ENCODE measurements at regions not wholly inside any gene's neighbourhood (a gene's known extent, or its start where the extent isn't known, plus 50 kb on each side); places are given as distances from the start of the nearest gene placed in this dataset.

DNA sequence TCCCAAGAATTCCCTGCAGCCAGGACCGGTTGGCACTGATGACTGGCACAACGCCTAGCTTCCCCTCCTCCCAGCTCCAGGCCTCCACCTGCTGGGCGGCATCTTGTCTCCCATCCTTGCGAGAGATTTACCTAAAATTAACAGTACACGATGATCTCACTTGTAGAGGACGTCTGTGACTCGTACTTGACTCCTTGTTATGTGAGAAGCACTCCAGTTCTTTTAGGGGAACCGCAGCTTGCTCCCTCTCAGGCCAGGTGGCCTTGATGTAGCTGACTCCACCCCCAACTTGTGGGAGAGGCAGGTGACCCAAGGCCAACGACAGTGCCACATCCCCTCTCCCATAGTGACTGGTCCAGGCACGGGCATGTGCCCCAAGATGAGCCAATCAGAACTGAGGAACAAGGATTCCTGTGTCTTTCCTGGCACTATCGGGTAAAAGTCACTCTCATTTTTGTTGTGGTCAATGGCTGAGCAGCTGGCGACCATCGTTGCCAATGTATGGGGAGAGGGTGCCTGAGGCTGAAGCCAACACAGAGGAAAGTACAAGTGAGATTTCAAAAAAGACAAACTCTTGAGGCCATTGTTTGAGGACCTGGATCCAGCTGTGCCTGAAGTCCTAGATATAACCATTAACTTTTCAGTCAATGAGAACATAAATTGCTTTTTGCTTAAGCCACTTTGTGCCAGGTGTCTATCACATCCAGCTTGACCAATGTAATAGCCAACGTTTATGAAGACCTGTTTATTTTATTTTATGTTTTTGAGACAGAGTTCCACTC lies 208.7 kb downstream of the RBM19 start:
- TF ChIP-seq, protein P1, sequence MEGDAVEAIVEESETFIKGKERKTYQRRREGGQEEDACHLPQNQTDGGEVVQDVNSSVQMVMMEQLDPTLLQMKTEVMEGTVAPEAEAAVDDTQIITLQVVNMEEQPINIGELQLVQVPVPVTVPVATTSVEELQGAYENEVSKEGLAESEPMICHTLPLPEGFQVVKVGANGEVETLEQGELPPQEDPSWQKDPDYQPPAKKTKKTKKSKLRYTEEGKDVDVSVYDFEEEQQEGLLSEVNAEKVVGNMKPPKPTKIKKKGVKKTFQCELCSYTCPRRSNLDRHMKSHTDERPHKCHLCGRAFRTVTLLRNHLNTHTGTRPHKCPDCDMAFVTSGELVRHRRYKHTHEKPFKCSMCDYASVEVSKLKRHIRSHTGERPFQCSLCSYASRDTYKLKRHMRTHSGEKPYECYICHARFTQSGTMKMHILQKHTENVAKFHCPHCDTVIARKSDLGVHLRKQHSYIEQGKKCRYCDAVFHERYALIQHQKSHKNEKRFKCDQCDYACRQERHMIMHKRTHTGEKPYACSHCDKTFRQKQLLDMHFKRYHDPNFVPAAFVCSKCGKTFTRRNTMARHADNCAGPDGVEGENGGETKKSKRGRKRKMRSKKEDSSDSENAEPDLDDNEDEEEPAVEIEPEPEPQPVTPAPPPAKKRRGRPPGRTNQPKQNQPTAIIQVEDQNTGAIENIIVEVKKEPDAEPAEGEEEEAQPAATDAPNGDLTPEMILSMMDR (IDR thresholded peaks at IDR 0.05; ENCODE audit: control extremely low read depth, extremely low read depth, low read depth, missing control alignments), result no peak
- no peak for DNase-seq (ENCODE audit: extremely low spot score)
- ChIA-PET CTCF (no interaction called here), POLR2A (no interaction called here)

DNA sequence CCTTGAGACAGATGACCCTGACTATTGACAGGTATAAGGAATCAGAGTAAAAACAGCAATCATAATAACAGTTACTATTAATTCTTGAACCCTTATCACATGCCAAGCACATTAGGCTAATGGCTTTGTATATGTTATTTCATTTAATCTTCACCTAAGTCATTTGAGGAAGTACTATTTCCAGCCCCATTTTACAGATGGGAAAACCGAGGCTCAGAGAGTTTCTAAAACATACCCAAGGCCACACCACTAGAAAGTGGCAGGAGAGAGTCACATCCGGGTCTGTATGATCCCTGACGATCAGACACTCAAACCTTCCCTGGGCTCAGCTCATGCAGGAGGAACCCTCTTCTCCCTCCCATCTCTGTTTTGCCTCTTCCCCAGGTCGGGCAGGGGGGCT lies 209.5 kb downstream of the RBM19 start:
- ChIA-PET CTCF (no interaction called here), POLR2A (no interaction called here)

DNA sequence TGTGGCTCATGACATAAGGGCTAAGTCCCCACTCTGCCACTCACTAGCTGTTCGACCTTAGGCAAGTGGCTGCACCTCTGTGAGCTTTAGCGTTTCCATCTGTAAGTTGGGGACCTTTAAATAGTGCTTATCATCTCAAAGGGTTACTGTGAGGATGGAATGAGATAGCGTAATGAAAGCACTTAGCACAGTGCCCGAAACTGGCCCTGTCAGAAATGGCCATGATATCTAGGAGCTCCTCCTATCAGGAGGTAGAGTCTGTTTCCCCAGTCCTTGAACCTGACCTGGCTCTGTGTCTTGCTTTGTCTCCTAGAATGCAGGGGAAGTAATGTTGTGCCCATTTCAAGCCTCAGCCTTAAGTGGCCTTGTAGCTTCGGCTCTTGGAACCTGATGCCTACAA lies 211.0 kb downstream of the RBM19 start:
- POLR2A ChIA-PET, result no interaction called here

More for the DNA sequence above, 209.5 kb downstream of the RBM19 start:
- TF ChIP-seq, protein P1 (IDR thresholded peaks at IDR 0.05; ENCODE audit: control extremely low read depth, extremely low read depth, low read depth, missing control alignments), result no peak
- no peak for DNase-seq (ENCODE audit: extremely low spot score)

DNA sequence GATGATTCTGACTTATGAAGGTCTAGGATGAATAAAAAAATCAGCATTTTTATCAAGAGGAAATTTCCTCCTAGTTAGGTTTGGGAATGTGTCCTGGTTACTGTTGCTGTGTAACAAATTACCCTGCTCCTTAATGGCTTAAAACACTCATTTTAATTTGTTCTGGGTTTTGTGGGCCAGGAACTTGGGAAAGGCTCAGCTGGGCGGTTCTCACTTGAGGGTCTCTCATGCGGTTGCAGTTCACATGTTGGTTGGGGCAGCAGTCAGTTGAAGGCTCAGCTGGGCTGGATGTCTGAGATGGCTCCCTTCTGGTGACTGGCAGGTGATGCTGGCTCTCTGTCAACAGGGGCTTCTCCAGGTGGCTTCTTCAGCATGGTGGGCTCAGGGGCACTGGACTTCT lies 214.6 kb downstream of the RBM19 start:
- ChIA-PET CTCF (no interaction called here), POLR2A (no interaction called here)
- TF ChIP-seq, protein P1 (IDR thresholded peaks at IDR 0.05; ENCODE audit: control extremely low read depth, extremely low read depth, low read depth, missing control alignments), result no peak
- no peak for DNase-seq (ENCODE audit: extremely low spot score)

More for the DNA sequence above, 211.0 kb downstream of the RBM19 start:
- no peak for DNase-seq (ENCODE audit: extremely low spot score)
- TF ChIP-seq, protein P1 (IDR thresholded peaks at IDR 0.05; ENCODE audit: control extremely low read depth, extremely low read depth, low read depth, missing control alignments), result no peak
- CTCF ChIA-PET, result interaction anchor here (1.2 kb wide), 1 partner anchor 15 kb away, joined by 3 read pairs; no protein-coding TSS in a partner anchor

DNA sequence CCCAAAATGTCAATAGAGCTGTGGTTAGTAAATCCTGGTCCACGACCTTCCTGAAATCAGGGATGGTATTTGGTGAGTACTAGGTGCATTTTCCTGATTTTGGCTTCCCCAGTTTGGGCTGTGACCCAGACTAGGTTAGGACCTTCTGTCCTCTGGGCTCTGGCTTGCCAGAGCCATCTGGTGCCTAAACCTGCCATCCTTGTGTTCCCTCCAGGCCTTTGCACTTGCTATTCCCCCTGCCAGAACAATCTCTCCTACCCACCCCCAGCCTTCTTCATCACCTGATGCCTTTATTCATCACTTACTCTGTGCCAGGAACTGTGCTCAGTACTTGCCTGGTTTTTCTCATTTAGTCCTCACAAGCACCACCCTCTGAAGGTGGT lies 216.7 kb downstream of the RBM19 start:
- POLR2A ChIA-PET, result no interaction called here
- no peak for DNase-seq (ENCODE audit: extremely low spot score)

DNA sequence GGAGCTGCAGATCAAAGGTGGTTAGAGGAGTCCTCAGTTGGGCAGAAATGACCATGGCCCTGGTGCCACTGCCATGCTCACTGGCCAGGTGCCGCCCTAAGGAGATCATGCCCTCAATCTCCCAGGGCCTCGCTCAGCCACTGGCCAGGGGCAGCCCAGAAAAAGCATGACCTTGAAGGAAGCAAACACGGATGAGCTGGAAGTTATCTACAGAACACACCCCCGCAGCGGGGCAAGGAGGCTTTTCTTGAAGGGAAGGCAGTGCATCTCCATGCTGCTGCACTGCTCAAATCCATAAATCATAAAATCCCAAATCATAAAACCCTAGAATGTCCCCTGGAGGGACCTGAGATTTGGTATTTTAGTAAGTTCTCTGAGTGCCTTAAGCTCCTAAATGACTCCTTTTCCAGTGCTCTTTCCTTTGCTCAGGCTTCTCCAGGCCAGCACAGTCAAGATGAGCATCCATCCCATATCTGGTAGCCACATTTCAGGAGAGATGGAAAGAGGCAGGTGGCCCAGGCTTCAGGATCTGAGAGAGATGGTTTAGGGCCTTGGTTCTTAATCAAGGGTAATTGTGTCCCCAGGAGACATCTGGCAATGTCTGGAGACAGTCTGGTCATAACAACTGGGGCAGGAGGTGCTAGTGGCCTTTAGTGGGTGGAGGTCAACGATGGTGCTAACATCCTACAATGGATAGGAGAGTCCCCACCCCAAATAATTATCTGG lies 217.3 kb downstream of the RBM19 start:
- TF ChIP-seq, protein P1 (IDR thresholded peaks at IDR 0.05; ENCODE audit: control extremely low read depth, extremely low read depth, low read depth, missing control alignments), result no peak
- ChIA-PET CTCF (no interaction called here), POLR2A (no interaction called here)
- no peak for DNase-seq (ENCODE audit: extremely low spot score)

More for the DNA sequence above, 216.7 kb downstream of the RBM19 start:
- CTCF ChIA-PET, result no interaction called here
- TF ChIP-seq, protein P1 (IDR thresholded peaks at IDR 0.05; ENCODE audit: control extremely low read depth, extremely low read depth, low read depth, missing control alignments), result no peak

All from GM10248 (cell line).